GM23338 (cell line): ENCODE measurements at regions not wholly inside any gene's neighbourhood (a gene's known extent, or its start where the extent isn't known, plus 50 kb on each side); places are given as distances from the start of the nearest gene placed in this dataset.

Experiments
- ATAC-seq: fragments of 200-7000 bp; cut with Tn5 transposase; 3 replicates; pipeline ENCODE4 v1.9.1; 2020
- DNase-seq: peaks from one replicate; pipeline ENCODE4 v3.0.0-alpha.2; 2015; ENCODE audit warnings: low spot score
- H2AFZ ChIP-seq: fragments of 200-600 bp; sonication (generic); 2 replicates; pipeline ENCODE4 v1.8.0; 2016; ENCODE audit warnings: antibody characterized with exemption, mild to moderate bottlenecking, moderate library complexity
- H3F3A ChIP-seq: fragments of 200-600 bp; sonication (generic); replicated peaks from 2 replicates; pipeline ENCODE4 v1.8.0; 2017; ENCODE audit warnings: antibody characterized with exemption, mixed run types, low read depth
- H3K27ac ChIP-seq: fragments of 200-600 bp; sonication (generic); 2 replicates; pipeline ENCODE4 v1.6.1; 2016; ENCODE audit warnings: low read depth
- H3K27me3 ChIP-seq: fragments of 200-600 bp; sonication (generic); 2 replicates; pipeline ENCODE4 v1.8.0; 2016; ENCODE audit warnings: mild to moderate bottlenecking, mixed run types, moderate library complexity; ENCODE audit not compliant: insufficient read depth
- H3K36me3 ChIP-seq: fragments of 200-600 bp; sonication (generic); 2 replicates; pipeline ENCODE4 v1.8.0; 2016; ENCODE audit warnings: mild to moderate bottlenecking; ENCODE audit not compliant: insufficient read depth
- H3K4me1 ChIP-seq: fragments of 200-600 bp; sonication (generic); 2 replicates; pipeline ENCODE4 v1.8.0; 2016; ENCODE audit warnings: mild to moderate bottlenecking, moderate library complexity; ENCODE audit not compliant: insufficient read depth
- H3K4me2 ChIP-seq: fragments of 200-600 bp; sonication (generic); 2 replicates; pipeline ENCODE4 v1.7.1; 2017; ENCODE audit warnings: mixed run types
- H3K4me3 ChIP-seq: fragments of 200-600 bp; sonication (generic); 2 replicates; pipeline ENCODE4 v1.6.1; 2016; ENCODE audit warnings: mixed run types
- H3K79me2 ChIP-seq: fragments of 200-600 bp; sonication (generic); replicated peaks from 2 replicates; pipeline ENCODE4 v1.8.0; 2017; ENCODE audit warnings: mild to moderate bottlenecking; ENCODE audit not compliant: insufficient read depth
- H3K9me2 ChIP-seq: fragments of 200-600 bp; sonication (generic); 2 replicates; pipeline ENCODE4 v1.8.0; 2017; ENCODE audit not compliant: insufficient read depth
- H4K20me1 ChIP-seq: fragments of 200-600 bp; sonication (generic); replicated peaks from 2 replicates; pipeline ENCODE4 v1.8.0; 2017; ENCODE audit warnings: mild to moderate bottlenecking; ENCODE audit not compliant: insufficient read depth
- H3K27ac Mint-ChIP-seq: 2 replicates; pipeline ENCODE4 v1.8.0; 2020; ENCODE audit warnings: inconsistent platforms, mild to moderate bottlenecking, moderate library complexity, mixed read lengths
- H3K27me3 Mint-ChIP-seq: 3 replicates; pipeline ENCODE4 v1.8.0; 2022; ENCODE audit warnings: low read depth, mild to moderate bottlenecking, moderate library complexity, mixed read lengths, inconsistent platforms; ENCODE audit not compliant: insufficient read depth, poor library complexity
- H3K36me3 Mint-ChIP-seq: 3 replicates; pipeline ENCODE4 v1.8.0; 2021; ENCODE audit warnings: low read depth, mild to moderate bottlenecking, inconsistent platforms, moderate library complexity, mixed read lengths
- H3K4me1 Mint-ChIP-seq: 3 replicates; pipeline ENCODE4 v1.8.0; 2020; ENCODE audit warnings: mild to moderate bottlenecking, inconsistent platforms, mixed read lengths
- H3K4me3 Mint-ChIP-seq: 3 replicates; pipeline ENCODE4 v1.8.0; 2021; ENCODE audit warnings: moderate library complexity, mild to moderate bottlenecking, inconsistent platforms, mixed read lengths
- H3K9me3 Mint-ChIP-seq: 3 replicates; pipeline ENCODE4 v1.8.0; 2020; ENCODE audit warnings: moderate library complexity, mild to moderate bottlenecking, inconsistent platforms, mixed read lengths
- CREB1 ChIP-seq: fragments of 250-450 bp; sonication (Bioruptor Pico); IDR thresholded peaks from 2 replicates; pipeline ENCODE4 v1.5.0; 2020; ENCODE audit warnings: low read depth, mild to moderate bottlenecking, moderate library complexity
- EZH2 ChIP-seq: fragments of 200-600 bp; sonication (generic); IDR thresholded peaks from one replicate; pipeline ENCODE4 v1.8.0; 2017; ENCODE audit warnings: antibody characterized with exemption, mild to moderate bottlenecking, low read depth; ENCODE audit not compliant: unreplicated experiment
- EZH2phosphoT487 ChIP-seq: fragments of 200-600 bp; sonication (generic); IDR thresholded peaks from one replicate; pipeline ENCODE4 v1.8.1; 2018; ENCODE audit warnings: antibody characterized with exemption; ENCODE audit not compliant: unreplicated experiment
- JUNB ChIP-seq: IDR thresholded peaks from one replicate; pipeline ENCODE4 v1.6.1; 2016; ENCODE audit warnings: antibody characterized with exemption; ENCODE audit not compliant: unreplicated experiment
- NANOG ChIP-seq: IDR thresholded peaks from 2 replicates; pipeline ENCODE4 v1.6.1; 2016; ENCODE audit warnings: antibody characterized with exemption, borderline replicate concordance
- POLR2AphosphoS5 ChIP-seq: IDR thresholded peaks from 2 replicates; pipeline ENCODE4 v1.6.1; 2016; ENCODE audit warnings: antibody characterized with exemption, low read depth
- ZNF114 ChIP-seq: fragments of 250-450 bp; sonication (Bioruptor Pico); IDR thresholded peaks from 2 replicates; pipeline ENCODE4 v1.5.0; 2020; ENCODE audit warnings: mild to moderate bottlenecking, moderate library complexity
- ZNF331 ChIP-seq: fragments of 250-450 bp; sonication (Bioruptor Pico); IDR thresholded peaks from 2 replicates; pipeline ENCODE4 v1.5.0; 2020; ENCODE audit warnings: low read depth, mild to moderate bottlenecking, moderate library complexity
- TF ChIP-seq, protein P1 (sequence below), 2 experiments: fragments of 200-600 bp in 1 of 2; sonication (generic) in 1 of 2; conservative IDR thresholded peaks; 2 replicates each; pipeline versions ENCODE4 v1.5.1 to v1.6.1; 2016 to 2017; ENCODE audit warnings: antibody characterized with exemption in 2 of 2, low read depth in 2 of 2, mild to moderate bottlenecking in 2 of 2, moderate library complexity in 1 of 2
- TF ChIP-seq, protein P2 (sequence below): IDR thresholded peaks from 2 replicates; pipeline ENCODE4 v1.6.1; 2016; ENCODE audit warnings: antibody characterized with exemption
- TF ChIP-seq, protein P3 (sequence below): IDR thresholded peaks from one replicate; pipeline ENCODE4 v1.6.1; 2018; ENCODE audit warnings: antibody characterized with exemption; ENCODE audit not compliant: unreplicated experiment
- TF ChIP-seq, protein P4 (sequence below): fragments of 250-450 bp; sonication (Bioruptor Pico); IDR thresholded peaks from 2 replicates; pipeline ENCODE4 v1.5.0; 2020; ENCODE audit warnings: mild to moderate bottlenecking, moderate library complexity

DNA sequence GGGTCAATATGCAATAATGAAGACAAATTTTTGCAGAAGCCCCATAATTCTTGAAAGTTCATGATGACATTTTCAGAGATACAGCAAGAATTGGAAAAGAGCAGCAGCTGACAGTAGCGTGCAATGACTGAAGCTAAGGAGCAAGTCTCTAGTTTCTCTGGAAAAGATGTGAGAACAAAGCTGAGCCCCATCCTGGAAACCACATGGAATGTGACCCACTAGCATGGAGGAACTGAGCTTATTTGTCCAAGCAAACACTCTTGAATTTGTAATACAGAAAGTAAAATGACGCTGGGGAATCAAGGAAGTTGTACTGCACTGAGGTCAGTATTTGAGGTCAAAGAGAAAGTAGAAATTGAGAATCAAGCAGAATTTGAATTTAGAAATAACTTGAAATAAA, 1447.2 kb downstream of the FSTL5 start:
- Mint-ChIP-seq H3K4me3 (no peak overlapping the region), H3K27ac (no peak overlapping the region), H3K36me3 (no peaks in the 10 kb centered on the region), H3K4me1 (no peaks in the 10 kb centered on the region), H3K9me3 (no peaks in the 10 kb centered on the region), H3K27me3 (no peaks in the 10 kb centered on the region)
- Histone ChIP-seq H3K9me2 (no peaks in the 10 kb centered on the region), H2AFZ (peak overlapping the region; percentile 63; the same call in 1 of the 2 replicates), H3K4me2 (no peak overlapping the region), H3K4me3 (no peak overlapping the region), H3K4me1 (no peaks in the 10 kb centered on the region), H3F3A (no peaks in the 10 kb centered on the region), H3K27me3 (no peaks in the 10 kb centered on the region), H4K20me1 (no peaks in the 10 kb centered on the region), H3K36me3 (no peaks in the 10 kb centered on the region), H3K79me2 (no peaks in the 10 kb centered on the region), H3K27ac (no peak overlapping the region)
- DNase-seq (no peak), ATAC-seq (no peak)
- no peak for TF ChIP-seq ZNF331
- TF ChIP-seq, protein P1, sequence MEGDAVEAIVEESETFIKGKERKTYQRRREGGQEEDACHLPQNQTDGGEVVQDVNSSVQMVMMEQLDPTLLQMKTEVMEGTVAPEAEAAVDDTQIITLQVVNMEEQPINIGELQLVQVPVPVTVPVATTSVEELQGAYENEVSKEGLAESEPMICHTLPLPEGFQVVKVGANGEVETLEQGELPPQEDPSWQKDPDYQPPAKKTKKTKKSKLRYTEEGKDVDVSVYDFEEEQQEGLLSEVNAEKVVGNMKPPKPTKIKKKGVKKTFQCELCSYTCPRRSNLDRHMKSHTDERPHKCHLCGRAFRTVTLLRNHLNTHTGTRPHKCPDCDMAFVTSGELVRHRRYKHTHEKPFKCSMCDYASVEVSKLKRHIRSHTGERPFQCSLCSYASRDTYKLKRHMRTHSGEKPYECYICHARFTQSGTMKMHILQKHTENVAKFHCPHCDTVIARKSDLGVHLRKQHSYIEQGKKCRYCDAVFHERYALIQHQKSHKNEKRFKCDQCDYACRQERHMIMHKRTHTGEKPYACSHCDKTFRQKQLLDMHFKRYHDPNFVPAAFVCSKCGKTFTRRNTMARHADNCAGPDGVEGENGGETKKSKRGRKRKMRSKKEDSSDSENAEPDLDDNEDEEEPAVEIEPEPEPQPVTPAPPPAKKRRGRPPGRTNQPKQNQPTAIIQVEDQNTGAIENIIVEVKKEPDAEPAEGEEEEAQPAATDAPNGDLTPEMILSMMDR (conservative IDR thresholded peaks at IDR 0.05; ENCODE audit: low read depth in 2 of 2) = no peak
- no peak for TF ChIP-seq EZH2phosphoT487
- TF ChIP-seq JUNB = no peak
- TF ChIP-seq EZH2 = no peak
- TF ChIP-seq, protein P2, sequence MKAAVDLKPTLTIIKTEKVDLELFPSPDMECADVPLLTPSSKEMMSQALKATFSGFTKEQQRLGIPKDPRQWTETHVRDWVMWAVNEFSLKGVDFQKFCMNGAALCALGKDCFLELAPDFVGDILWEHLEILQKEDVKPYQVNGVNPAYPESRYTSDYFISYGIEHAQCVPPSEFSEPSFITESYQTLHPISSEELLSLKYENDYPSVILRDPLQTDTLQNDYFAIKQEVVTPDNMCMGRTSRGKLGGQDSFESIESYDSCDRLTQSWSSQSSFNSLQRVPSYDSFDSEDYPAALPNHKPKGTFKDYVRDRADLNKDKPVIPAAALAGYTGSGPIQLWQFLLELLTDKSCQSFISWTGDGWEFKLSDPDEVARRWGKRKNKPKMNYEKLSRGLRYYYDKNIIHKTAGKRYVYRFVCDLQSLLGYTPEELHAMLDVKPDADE = no peak
- TF ChIP-seq ZNF114 (CRISPR knock-in tag) = no peak
- TF ChIP-seq NANOG = no peak
- no peak for TF ChIP-seq CREB1 (CRISPR knock-in tag)
- TF ChIP-seq, protein P3, sequence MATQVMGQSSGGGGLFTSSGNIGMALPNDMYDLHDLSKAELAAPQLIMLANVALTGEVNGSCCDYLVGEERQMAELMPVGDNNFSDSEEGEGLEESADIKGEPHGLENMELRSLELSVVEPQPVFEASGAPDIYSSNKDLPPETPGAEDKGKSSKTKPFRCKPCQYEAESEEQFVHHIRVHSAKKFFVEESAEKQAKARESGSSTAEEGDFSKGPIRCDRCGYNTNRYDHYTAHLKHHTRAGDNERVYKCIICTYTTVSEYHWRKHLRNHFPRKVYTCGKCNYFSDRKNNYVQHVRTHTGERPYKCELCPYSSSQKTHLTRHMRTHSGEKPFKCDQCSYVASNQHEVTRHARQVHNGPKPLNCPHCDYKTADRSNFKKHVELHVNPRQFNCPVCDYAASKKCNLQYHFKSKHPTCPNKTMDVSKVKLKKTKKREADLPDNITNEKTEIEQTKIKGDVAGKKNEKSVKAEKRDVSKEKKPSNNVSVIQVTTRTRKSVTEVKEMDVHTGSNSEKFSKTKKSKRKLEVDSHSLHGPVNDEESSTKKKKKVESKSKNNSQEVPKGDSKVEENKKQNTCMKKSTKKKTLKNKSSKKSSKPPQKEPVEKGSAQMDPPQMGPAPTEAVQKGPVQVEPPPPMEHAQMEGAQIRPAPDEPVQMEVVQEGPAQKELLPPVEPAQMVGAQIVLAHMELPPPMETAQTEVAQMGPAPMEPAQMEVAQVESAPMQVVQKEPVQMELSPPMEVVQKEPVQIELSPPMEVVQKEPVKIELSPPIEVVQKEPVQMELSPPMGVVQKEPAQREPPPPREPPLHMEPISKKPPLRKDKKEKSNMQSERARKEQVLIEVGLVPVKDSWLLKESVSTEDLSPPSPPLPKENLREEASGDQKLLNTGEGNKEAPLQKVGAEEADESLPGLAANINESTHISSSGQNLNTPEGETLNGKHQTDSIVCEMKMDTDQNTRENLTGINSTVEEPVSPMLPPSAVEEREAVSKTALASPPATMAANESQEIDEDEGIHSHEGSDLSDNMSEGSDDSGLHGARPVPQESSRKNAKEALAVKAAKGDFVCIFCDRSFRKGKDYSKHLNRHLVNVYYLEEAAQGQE = no peak
- TF ChIP-seq, protein P4, sequence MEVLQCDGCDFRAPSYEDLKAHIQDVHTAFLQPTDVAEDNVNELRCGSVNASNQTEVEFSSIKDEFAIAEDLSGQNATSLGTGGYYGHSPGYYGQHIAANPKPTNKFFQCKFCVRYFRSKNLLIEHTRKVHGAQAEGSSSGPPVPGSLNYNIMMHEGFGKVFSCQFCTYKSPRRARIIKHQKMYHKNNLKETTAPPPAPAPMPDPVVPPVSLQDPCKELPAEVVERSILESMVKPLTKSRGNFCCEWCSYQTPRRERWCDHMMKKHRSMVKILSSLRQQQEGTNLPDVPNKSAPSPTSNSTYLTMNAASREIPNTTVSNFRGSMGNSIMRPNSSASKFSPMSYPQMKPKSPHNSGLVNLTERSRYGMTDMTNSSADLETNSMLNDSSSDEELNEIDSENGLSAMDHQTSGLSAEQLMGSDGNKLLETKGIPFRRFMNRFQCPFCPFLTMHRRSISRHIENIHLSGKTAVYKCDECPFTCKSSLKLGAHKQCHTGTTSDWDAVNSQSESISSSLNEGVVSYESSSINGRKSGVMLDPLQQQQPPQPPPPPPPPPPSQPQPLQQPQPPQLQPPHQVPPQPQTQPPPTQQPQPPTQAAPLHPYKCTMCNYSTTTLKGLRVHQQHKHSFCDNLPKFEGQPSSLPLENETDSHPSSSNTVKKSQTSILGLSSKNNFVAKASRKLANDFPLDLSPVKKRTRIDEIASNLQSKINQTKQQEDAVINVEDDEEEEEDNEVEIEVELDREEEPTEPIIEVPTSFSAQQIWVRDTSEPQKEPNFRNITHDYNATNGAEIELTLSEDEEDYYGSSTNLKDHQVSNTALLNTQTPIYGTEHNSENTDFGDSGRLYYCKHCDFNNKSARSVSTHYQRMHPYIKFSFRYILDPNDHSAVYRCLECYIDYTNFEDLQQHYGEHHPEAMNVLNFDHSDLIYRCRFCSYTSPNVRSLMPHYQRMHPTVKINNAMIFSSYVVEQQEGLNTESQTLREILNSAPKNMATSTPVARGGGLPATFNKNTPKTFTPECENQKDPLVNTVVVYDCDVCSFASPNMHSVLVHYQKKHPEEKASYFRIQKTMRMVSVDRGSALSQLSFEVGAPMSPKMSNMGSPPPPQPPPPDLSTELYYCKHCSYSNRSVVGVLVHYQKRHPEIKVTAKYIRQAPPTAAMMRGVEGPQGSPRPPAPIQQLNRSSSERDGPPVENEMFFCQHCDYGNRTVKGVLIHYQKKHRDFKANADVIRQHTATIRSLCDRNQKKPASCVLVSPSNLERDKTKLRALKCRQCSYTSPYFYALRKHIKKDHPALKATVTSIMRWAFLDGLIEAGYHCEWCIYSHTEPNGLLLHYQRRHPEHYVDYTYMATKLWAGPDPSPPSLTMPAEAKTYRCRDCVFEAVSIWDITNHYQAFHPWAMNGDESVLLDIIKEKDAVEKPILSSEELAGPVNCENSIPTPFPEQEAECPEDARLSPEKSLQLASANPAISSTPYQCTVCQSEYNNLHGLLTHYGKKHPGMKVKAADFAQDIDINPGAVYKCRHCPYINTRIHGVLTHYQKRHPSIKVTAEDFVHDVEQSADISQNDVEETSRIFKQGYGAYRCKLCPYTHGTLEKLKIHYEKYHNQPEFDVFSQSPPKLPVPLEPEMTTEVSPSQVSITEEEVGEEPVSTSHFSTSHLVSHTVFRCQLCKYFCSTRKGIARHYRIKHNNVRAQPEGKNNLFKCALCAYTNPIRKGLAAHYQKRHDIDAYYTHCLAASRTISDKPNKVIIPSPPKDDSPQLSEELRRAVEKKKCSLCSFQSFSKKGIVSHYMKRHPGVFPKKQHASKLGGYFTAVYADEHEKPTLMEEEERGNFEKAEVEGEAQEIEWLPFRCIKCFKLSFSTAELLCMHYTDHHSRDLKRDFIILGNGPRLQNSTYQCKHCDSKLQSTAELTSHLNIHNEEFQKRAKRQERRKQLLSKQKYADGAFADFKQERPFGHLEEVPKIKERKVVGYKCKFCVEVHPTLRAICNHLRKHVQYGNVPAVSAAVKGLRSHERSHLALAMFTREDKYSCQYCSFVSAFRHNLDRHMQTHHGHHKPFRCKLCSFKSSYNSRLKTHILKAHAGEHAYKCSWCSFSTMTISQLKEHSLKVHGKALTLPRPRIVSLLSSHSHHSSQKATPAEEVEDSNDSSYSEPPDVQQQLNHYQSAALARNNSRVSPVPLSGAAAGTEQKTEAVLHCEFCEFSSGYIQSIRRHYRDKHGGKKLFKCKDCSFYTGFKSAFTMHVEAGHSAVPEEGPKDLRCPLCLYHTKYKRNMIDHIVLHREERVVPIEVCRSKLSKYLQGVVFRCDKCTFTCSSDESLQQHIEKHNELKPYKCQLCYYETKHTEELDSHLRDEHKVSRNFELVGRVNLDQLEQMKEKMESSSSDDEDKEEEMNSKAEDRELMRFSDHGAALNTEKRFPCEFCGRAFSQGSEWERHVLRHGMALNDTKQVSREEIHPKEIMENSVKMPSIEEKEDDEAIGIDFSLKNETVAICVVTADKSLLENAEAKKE (CRISPR knock-in tag) = no peak
- no peak for TF ChIP-seq POLR2AphosphoS5
